HCEC 1CT (cell line): ENCODE measurements at regions not wholly inside any gene's neighbourhood (a gene's known extent, or its start where the extent isn't known, plus 50 kb on each side); places are given as distances from the start of the nearest gene placed in this dataset.
A peak's percentile ranks its signal among the peaks of the same experiment; 100 is the strongest.

Source experiments
- DNase-seq: peaks from one replicate; pipeline ENCODE4 v3.0.0-alpha.2; 2017

- no peak for DNase-seq
These were observed 459.4 kb upstream of the GRIA1 start for GRCh38 chr5:153030755-153031725.

GRCh38 chr5:153039501-153039900, 451.0 kb upstream of the GRIA1 start:
- DNase-seq: no peak

GRCh38 chr5:153043886-153044285, 446.6 kb upstream of the GRIA1 start:
- DNase-seq: peak; percentile 56

- DNase-seq: no peak
These were observed 439.8 kb upstream of the GRIA1 start for GRCh38 chr5:153050496-153051179.

GRCh38 chr5:153066281-153066680, 424.2 kb upstream of the GRIA1 start:
- DNase-seq: no peak

- no peak for DNase-seq
These were observed 422.6 kb upstream of the GRIA1 start for GRCh38 chr5:153067869-153068268.

- DNase-seq: no peak
These were observed 411.1 kb upstream of the GRIA1 start for GRCh38 chr5:153079396-153079795.

- DNase-seq: no peak
These were observed 409.5 kb upstream of the GRIA1 start for GRCh38 chr5:153080940-153081339.

GRCh38 chr5:153081385-153081784, 409.1 kb upstream of the GRIA1 start:
- peak; percentile 69 for DNase-seq

- peak; percentile 67 for DNase-seq
These were observed 406.0 kb upstream of the GRIA1 start for GRCh38 chr5:153084511-153084910.

- no peak for DNase-seq
These were observed 404.0 kb upstream of the GRIA1 start for GRCh38 chr5:153086486-153086885.

GRCh38 chr5:153088538-153088937, 401.9 kb upstream of the GRIA1 start:
- no peak for DNase-seq

- no peak for DNase-seq
These were observed 396.1 kb upstream of the GRIA1 start for GRCh38 chr5:153094333-153094732.

- DNase-seq: no peak
These were observed 394.1 kb upstream of the GRIA1 start for GRCh38 chr5:153096381-153096780.

- no peak for DNase-seq
These were observed 391.1 kb upstream of the GRIA1 start for GRCh38 chr5:153099328-153099727.

GRCh38 chr5:153101235-153102180, 389.0 kb upstream of the GRIA1 start:
- no peak for DNase-seq

- DNase-seq: no peak
These were observed 373.6 kb upstream of the GRIA1 start for GRCh38 chr5:153116916-153117315.

- no peak for DNase-seq
These were observed 372.5 kb upstream of the GRIA1 start for GRCh38 chr5:153118018-153118417.

GRCh38 chr5:153122403-153122802, 368.1 kb upstream of the GRIA1 start:
- no peak for DNase-seq

- no peak for DNase-seq
These were observed 360.2 kb upstream of the GRIA1 start for GRCh38 chr5:153130296-153130695.

- peak; percentile 75 for DNase-seq
These were observed 355.1 kb upstream of the GRIA1 start for GRCh38 chr5:153135411-153135810.

- no peak for DNase-seq
These were observed 353.4 kb upstream of the GRIA1 start for GRCh38 chr5:153136910-153137614.
